ENCODE measurements at regions not wholly inside any gene's neighbourhood (a gene's known extent, or its start where the extent isn't known, plus 50 kb on each side); places are given as distances from the start of the nearest gene placed in this dataset.
"Not testable (repeated sequence)": the region's sequence is repeated elsewhere in the genome, so short reads cannot be mapped to it uniquely, and the experiment has no call there.

DNA sequence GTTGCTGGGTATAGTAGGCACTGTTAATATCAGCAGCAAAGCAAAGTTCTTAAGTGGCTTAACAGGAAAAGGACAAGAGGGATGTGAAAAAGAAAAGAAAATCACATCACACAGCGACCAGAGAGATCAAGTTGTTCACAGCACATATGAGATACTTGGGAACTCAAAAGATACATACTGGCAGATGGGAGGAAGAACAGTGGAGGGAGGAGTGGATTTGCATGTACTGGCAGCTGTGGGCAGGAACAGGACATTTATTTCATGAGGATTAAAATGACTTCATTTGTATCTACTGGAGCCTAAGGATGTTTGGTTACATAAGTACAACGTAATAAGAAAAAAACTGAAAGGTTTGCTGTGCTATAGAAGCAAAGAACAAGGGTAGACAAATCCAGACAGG, 136.5 kb upstream of the IFNG-AS1 start:
- no peak for DNase-seq

- no peak for DNase-seq
Observed at GRCh38 chr12:67853204-67853603, 136.0 kb upstream of the IFNG-AS1 start.

DNA sequence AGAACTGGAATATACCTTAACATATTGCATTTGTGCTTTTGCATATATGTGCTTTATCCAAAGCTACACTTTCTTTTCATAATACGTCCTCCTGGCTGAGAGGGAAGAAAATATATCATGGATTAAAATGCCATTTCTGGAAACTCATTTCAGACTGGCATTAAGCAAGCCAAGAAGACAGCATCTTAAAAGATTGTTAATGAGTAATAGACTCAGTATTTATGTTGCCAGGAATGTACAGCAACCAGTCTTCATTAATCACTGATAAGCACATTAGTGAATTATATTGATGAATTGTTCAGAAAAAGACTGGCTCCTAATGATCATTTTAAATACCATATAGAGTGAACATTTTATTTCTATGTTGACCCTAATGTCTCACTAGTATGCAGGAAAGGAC, 134.9 kb upstream of the IFNG-AS1 start:
- DNase-seq: no peak

DNA sequence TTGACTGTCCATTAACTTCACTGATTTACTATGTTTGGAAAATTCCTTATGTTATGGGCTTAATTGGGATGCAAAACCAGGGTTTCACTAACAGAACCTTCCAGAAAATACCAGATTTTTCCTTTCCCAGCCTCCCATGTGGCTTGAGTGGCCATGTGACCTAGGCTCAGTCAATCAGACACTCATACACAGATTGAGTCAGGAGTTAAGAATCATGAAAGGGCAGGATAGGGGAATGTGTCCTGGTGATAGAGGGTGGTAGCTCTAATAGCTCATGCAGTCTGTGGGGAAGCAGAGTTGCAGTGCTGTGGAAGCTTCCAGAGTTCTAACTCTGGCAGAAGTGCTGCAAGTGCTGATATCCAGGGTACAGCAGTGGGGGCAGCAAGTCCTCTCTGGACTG, 134.1 kb upstream of the IFNG-AS1 start:
- no peak for DNase-seq

DNA sequence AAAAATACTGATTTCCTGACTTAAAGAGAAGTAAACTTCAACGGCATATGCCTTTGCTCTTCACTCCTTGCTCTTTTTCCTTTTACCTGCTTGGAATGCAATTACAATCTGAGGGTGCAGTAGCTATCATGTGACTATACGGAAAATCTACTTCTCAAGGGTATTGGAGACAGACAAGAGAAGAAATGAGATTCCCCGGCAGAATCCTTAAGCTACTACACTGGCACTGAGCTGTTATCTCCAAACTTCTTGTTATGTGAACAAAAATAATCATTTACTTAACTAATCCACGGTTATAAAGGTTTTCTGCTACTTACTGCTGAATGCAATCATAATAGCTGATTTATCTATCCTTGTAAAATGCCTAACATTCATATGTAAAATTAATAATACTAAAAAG, 118.0 kb upstream of the IFNG-AS1 start:
- no peak for DNase-seq

GRCh38 chr12:67873355-67873754, 115.9 kb upstream of the IFNG-AS1 start:
- no peak for DNase-seq

- no peak for DNase-seq
Observed at GRCh38 chr12:67876305-67876915, 112.8 kb upstream of the IFNG-AS1 start.

- DNase-seq: no peak
Observed at GRCh38 chr12:67877727-67878126, 111.5 kb upstream of the IFNG-AS1 start.

DNA sequence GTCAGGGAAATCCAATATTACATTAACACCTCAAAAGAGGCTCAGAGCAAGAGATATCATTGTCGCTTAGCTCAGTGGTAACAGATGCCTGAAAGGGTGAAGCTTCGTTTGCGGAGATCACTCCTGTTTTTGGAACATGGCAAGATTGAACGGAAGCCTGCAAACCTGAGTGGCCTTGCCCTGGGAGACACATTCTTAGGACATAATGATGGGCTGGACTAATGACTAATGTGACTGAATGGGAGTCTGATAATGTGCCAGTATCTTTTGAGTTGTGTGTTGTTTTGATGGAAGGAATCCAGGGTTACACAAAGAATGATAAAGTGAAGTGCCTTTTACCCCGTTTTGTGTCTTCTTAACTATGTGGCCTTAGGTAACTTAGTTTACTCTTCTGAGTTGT, 109.3 kb upstream of the IFNG-AS1 start:
- no peak for DNase-seq

- DNase-seq: no peak
Observed at GRCh38 chr12:67881565-67881964, 107.7 kb upstream of the IFNG-AS1 start.

- DNase-seq: no peak
Observed at GRCh38 chr12:67884596-67884995, 104.7 kb upstream of the IFNG-AS1 start.

GRCh38 chr12:67885375-67886169, 103.7 kb upstream of the IFNG-AS1 start:
- no peak for DNase-seq

GRCh38 chr12:67887065-67887464, 102.2 kb upstream of the IFNG-AS1 start:
- no peak for DNase-seq

DNA sequence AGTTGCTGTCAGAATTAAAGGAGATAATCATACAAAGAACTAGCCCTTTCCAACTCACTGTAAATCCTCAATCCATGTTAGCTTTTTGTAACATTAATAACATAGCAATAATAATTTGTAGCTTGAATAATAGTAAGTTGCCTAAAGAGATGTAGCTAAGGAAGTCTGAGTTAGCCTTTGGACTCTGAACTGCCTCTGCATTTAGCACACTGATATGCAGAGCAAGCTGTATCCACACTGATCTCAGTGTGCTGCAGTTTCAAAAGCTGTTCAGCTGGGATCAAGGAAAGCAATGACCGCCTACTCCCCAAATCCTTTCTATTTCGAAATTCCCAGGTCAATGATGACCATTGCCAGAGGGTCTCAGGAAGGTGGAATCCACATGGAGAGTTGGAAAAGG, 99.3 kb upstream of the IFNG-AS1 start:
- no peak for DNase-seq

GRCh38 chr12:67890726-67891258, 98.5 kb upstream of the IFNG-AS1 start:
- DNase-seq: no peak

- DNase-seq: no peak
Observed at GRCh38 chr12:67891596-67891995, 97.7 kb upstream of the IFNG-AS1 start.

- DNase-seq: no peak
Observed at GRCh38 chr12:67892259-67893021, 96.8 kb upstream of the IFNG-AS1 start.

DNA sequence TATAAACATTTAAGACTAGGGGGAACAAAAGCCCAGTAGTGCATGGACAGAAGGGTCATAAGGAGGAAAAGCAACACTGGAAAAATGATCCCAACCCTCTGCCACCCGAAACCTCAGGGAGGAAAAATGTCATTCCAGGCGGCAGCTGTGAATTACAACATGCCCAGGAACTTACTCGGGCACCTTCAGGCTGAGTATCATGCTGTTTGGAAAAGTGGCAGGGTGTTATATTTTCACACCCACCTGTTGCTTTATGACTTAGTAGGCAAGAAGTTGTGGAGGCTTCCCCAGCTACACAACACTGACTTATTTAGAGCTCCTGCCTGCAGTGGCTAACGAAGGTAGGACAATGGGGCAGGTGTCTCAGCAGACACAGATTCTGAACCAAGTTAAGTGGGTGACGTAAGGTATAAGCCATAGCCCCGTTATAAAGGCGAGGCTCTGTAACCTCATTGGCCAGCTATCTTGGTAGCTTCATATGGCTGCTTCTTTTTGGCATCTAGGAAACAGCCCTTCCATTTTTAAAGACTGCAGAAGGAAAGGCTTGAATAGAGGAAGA, 96.1 kb upstream of the IFNG-AS1 start:
- no peak for DNase-seq

GRCh38 chr12:67900418-67900817, 88.8 kb upstream of the IFNG-AS1 start:
- not testable (repeated sequence) for DNase-seq

GRCh38 chr12:67909091-67909531, 80.1 kb upstream of the IFNG-AS1 start:
- no peak for DNase-seq

DNA sequence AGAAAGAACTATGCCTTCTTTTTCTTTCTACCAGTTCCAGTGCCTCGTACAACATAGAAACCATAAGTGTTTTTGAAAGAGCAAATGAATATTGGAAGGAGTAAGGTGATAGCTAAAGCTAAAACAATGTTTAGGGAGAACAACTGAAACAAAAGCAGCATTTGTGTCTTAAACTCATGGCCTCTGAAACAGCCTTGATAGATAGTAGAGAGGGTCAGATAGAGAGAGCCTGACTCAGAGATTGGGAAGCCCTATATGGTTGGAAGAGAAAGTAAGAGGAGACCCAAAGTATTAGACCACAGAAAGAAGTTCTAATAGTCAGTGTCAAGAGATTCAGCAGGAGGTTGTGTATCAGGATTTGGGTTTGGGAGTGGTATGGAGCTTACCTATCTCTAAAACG, 79.6 kb upstream of the IFNG-AS1 start:
- no peak for DNase-seq

DNA sequence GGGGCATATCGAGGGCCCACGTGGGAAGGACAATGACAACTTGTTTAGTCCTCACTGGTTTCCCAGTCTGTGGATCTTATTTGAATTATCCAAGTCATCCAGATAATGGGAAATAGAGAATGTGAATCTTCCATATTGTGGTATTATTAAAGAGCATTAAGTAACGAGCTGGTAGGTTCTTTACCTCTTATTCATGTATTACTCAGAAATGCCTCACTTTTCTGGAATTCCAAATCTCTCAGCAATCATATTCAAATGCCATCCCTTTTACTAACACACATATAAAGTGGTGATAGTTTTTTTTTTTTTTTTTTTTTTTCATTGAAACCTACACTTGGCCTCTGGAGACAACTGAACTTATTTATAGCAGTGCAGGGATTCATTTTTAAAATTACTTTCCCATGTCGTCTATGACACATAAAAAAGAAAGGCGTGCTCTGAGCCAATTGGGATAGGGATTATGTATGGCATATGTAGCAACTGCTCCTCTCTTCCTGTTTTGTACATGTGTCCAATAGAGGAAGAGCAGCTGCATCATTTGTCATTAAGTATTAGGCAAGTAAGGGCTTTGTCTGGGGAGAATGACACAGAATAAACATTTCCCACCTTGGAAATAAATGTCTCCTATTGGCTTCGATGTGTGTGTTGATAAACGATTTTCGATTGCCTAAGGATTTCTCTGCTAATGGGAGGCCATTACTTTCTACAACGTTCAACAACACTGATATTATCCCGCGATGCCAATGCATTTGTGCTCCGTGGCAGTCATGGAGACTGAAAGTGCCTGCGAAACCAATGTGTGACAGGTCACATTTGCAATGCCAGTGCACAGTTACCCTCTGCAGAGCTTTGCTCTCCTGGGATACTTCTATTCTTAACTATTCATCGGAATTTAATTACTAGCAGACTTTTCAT, 78.6 kb upstream of the IFNG-AS1 start:
- no peak for DNase-seq
